Keratinocyte (primary cell): ENCODE measurements at regions not wholly inside any gene's neighbourhood (a gene's known extent, or its start where the extent isn't known, plus 50 kb on each side); places are given as distances from the start of the nearest gene placed in this dataset.

Experiments used
- DNase-seq: peaks from one replicate; pipeline ENCODE4 v3.0.0-alpha.2; 2011; ENCODE audit warnings: low read depth, missing footprints, low spot score
- FAIRE-seq: peaks from 2 replicates; lab custom pipeline; 2011; peaks lifted over from hg19 to GRCh38; lab: Jason Lieb, UNC
- H2AFZ ChIP-seq: 2 replicates; pipeline ENCODE4 v1.6.0; 2012; ENCODE audit warnings: low read length, control low read depth, inconsistent platforms; ENCODE audit not compliant: control insufficient read depth
- H3K27ac ChIP-seq: 2 replicates; pipeline ENCODE4 v1.5.1; 2011; ENCODE audit warnings: low read length; ENCODE audit not compliant: control insufficient read depth, insufficient read depth
- H3K27me3 ChIP-seq: 3 replicates; pipeline ENCODE4 v1.6.0; 2011; ENCODE audit warnings: low read length; ENCODE audit not compliant: control insufficient read depth, insufficient read depth; ENCODE audit errors: extremely low read depth
- H3K36me3 ChIP-seq, 2 experiments: 2 replicates in 1 of 2; 3 replicates in 1 of 2; pipeline ENCODE4 v1.5.1; 2011; ENCODE audit warnings: low read length in 2 of 2, mild to moderate bottlenecking in 1 of 2; ENCODE audit not compliant: control insufficient read depth in 2 of 2, insufficient read depth in 2 of 2; ENCODE audit errors: extremely low read depth in 1 of 2
- H3K4me1 ChIP-seq: 3 replicates; pipeline ENCODE4 v1.5.1; 2011; ENCODE audit warnings: low read length; ENCODE audit not compliant: control insufficient read depth, insufficient read depth; ENCODE audit errors: extremely low read depth
- H3K4me2 ChIP-seq: 3 replicates; pipeline ENCODE4 v1.6.0; 2011; ENCODE audit warnings: low read depth, low read length; ENCODE audit not compliant: control insufficient read depth, insufficient read depth; ENCODE audit errors: extremely low read depth
- H3K4me3 ChIP-seq, 3 experiments: fragments of 200-600 bp in 1 of 3; sonication (generic) in 1 of 3; 2 replicates in 2 of 3; 3 replicates in 1 of 3; pipeline ENCODE4 v1.5.1; 2011 to 2016; ENCODE audit warnings: low read length in 3 of 3, mild to moderate bottlenecking in 3 of 3, control low read depth in 2 of 3, inconsistent platforms in 1 of 3, low read depth in 1 of 3, mixed read lengths in 1 of 3, mixed run types in 1 of 3, moderate library complexity in 1 of 3; ENCODE audit not compliant: control insufficient read depth in 2 of 3, insufficient read depth in 2 of 3; ENCODE audit errors: extremely low read depth in 1 of 3
- H3K79me2 ChIP-seq: 2 replicates; pipeline ENCODE4 v1.6.0; 2012; ENCODE audit warnings: low read length; ENCODE audit not compliant: control insufficient read depth, insufficient read depth
- H3K9ac ChIP-seq: 3 replicates; pipeline ENCODE4 v1.6.0; 2011; ENCODE audit warnings: low read length; ENCODE audit not compliant: control insufficient read depth, insufficient read depth; ENCODE audit errors: extremely low read depth
- H3K9me1 ChIP-seq: 3 replicates; pipeline ENCODE4 v1.6.0; 2011; ENCODE audit warnings: low read length; ENCODE audit not compliant: control insufficient read depth, insufficient read depth; ENCODE audit errors: extremely low read depth
- H3K9me3 ChIP-seq: 2 replicates; pipeline ENCODE4 v1.5.1; 2012; ENCODE audit warnings: low read depth, low read length; ENCODE audit not compliant: control insufficient read depth
- H4K20me1 ChIP-seq: 3 replicates; pipeline ENCODE4 v1.6.0; 2011; ENCODE audit warnings: low read length; ENCODE audit not compliant: control insufficient read depth, insufficient read depth; ENCODE audit errors: extremely low read depth
- EZH2 ChIP-seq: IDR thresholded peaks from one replicate; pipeline ENCODE4 v1.6.1; 2012; ENCODE audit warnings: inconsistent platforms, mild to moderate bottlenecking, low read length, moderate library complexity
- dilution Hi-C: fragments of 300-500 bp; cut with MboI; formaldehyde crosslinking; loops from one replicate; pipeline ENCODE4 v1.7.0; 2020; ENCODE audit warnings: low sequenced_read_pairs; ENCODE audit not compliant: extremely low pct_ligation_motif_present
- TF ChIP-seq, protein P1 (sequence below), 3 experiments: IDR thresholded peaks in 1 of 3; conservative IDR thresholded peaks in 1 of 3; optimal IDR thresholded peaks in 1 of 3; 2 replicates in 2 of 3; 3 replicates in 1 of 3; pipeline versions ENCODE3 to v1.5.1; 2011; ENCODE audit warnings: low read length in 3 of 3, mild to moderate bottlenecking in 3 of 3, moderate library complexity in 2 of 3, control low read depth in 1 of 3, inconsistent platforms in 1 of 3; ENCODE audit not compliant: insufficient read depth in 2 of 3; ENCODE audit errors: extremely low read depth in 1 of 3

DNA sequence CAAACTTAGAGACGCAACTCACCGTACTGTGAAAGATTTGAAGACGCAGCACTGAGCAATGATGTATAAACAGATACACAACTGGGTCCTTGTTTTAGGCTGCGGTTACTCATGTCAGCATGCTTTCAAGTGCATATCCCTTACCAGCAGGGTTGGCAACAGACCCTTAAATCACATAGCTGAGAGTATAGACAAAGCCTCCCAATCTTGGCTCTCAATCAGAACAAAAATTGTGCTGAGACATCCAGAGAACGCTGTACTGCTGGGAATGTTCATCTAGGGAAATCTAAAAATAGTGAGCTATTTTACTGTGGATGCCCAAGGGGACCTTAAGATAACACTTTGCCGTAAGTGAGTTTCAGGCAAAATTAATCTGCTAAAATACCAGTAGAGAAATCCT, 84.4 kb upstream of the NUDT7 start:
- Histone ChIP-seq H3K27ac (no peak overlapping the region), H2AFZ (no peak overlapping the region), H3K9me3 (no peaks in the 10 kb centered on the region), H3K9me1 (no peaks in the 10 kb centered on the region), H3K79me2 (no peaks in the 10 kb centered on the region), H3K4me2 (no peak overlapping the region), H4K20me1 (no peaks in the 10 kb centered on the region), H3K27me3 (no peaks in the 10 kb centered on the region), H3K4me3 (no peak overlapping the region), H3K36me3 (no peaks in the 10 kb centered on the region), H3K4me1 (no peaks in the 10 kb centered on the region), H3K9ac (no peak overlapping the region)
- DNase-seq (no peak), FAIRE-seq (no peak)
- dilution Hi-C loops: no loop called here
- TF ChIP-seq EZH2: no peak
- TF ChIP-seq, protein P1, sequence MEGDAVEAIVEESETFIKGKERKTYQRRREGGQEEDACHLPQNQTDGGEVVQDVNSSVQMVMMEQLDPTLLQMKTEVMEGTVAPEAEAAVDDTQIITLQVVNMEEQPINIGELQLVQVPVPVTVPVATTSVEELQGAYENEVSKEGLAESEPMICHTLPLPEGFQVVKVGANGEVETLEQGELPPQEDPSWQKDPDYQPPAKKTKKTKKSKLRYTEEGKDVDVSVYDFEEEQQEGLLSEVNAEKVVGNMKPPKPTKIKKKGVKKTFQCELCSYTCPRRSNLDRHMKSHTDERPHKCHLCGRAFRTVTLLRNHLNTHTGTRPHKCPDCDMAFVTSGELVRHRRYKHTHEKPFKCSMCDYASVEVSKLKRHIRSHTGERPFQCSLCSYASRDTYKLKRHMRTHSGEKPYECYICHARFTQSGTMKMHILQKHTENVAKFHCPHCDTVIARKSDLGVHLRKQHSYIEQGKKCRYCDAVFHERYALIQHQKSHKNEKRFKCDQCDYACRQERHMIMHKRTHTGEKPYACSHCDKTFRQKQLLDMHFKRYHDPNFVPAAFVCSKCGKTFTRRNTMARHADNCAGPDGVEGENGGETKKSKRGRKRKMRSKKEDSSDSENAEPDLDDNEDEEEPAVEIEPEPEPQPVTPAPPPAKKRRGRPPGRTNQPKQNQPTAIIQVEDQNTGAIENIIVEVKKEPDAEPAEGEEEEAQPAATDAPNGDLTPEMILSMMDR (optimal IDR thresholded peaks at IDR 0.05 in 1 of 3, IDR thresholded peaks at IDR 0.05 in 1 of 3, conservative IDR thresholded peaks at IDR 0.05 in 1 of 3; ENCODE audit: extremely low read depth in 1 of 3, insufficient read depth in 2 of 3, low read length in 3 of 3): no peak

- Histone ChIP-seq H4K20me1 (no peaks in the 10 kb centered on the region), H3K9ac (no peak overlapping the region), H3K4me3 (no peak overlapping the region), H3K27ac (no peak overlapping the region), H3K79me2 (no peaks in the 10 kb centered on the region), H3K27me3 (no peaks in the 10 kb centered on the region), H3K36me3 (no peaks in the 10 kb centered on the region), H3K4me2 (no peak overlapping the region), H3K9me1 (no peaks in the 10 kb centered on the region), H2AFZ (no peak overlapping the region), H3K9me3 (no peaks in the 10 kb centered on the region), H3K4me1 (no peaks in the 10 kb centered on the region)
- dilution Hi-C loops: no loop called here
- TF ChIP-seq EZH2: no peak
- TF ChIP-seq, protein P1 (optimal IDR thresholded peaks at IDR 0.05 in 1 of 3, IDR thresholded peaks at IDR 0.05 in 1 of 3, conservative IDR thresholded peaks at IDR 0.05 in 1 of 3; ENCODE audit: extremely low read depth in 1 of 3, insufficient read depth in 2 of 3, low read length in 3 of 3): no peak
- DNase-seq (no peak), FAIRE-seq (no peak)
Measured at GRCh38 chr16:77643176-77643575, 79.1 kb upstream of the NUDT7 start.
